GM13977 (cell line): ENCODE measurements at regions not wholly inside any gene's neighbourhood (a gene's known extent, or its start where the extent isn't known, plus 50 kb on each side); places are given as distances from the start of the nearest gene placed in this dataset.

Source experiments
- DNase-seq: peaks from one replicate; pipeline ENCODE4 v3.0.0; 2012; ENCODE audit warnings: low spot score
- CTCF ChIP-seq: IDR thresholded peaks from 2 replicates; pipeline ENCODE4 v1.5.1; 2012; ENCODE audit warnings: mild to moderate bottlenecking, control low read depth; ENCODE audit not compliant: insufficient read depth; ENCODE audit errors: extremely low read depth, missing control alignments
- in situ Hi-C: fragments of 300-500 bp; cut with MboI; formaldehyde crosslinking; loops from one replicate; pipeline ENCODE4 v1.12.0; 2022; ENCODE audit warnings: low sequenced_read_pairs, low pct_unique_long_range_greater_than_20kb, mixed read lengths, inconsistent platforms; ENCODE audit not compliant: unreplicated experiment

GRCh38 chr5:17690473-17690872 lies 56.2 kb downstream of the TAF11L14 start:
- DNase-seq: no peak
- in situ Hi-C loops: no loop called here
- TF ChIP-seq CTCF: no peak

GRCh38 chr5:17691762-17692161 lies 57.5 kb downstream of the TAF11L14 start:
- in situ Hi-C loops: no loop called here
- TF ChIP-seq CTCF: no peak
- no peak for DNase-seq

GRCh38 chr5:17694371-17694770 lies 60.1 kb downstream of the TAF11L14 start:
- no peak for DNase-seq
- no peak for TF ChIP-seq CTCF
- in situ Hi-C loops: no loop called here

DNA sequence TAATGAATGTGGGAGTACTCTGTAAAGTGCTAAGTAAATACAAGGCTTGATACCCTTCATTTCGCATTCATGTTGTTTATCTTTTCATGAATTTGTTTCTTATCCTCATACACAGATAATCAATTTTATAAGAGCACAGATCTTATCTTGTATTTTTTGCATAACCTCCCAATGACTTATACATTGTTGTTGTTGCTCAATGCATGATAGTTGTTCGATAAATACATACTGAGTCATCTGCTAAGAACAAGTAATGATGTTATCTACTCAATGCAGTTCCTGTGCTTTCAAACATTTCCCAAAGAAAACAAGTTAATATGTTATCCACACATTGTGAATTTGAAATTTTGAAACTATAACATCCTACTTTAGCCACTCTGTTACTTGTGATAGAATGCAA lies 60.7 kb downstream of the TAF11L14 start:
- no peak for DNase-seq
- TF ChIP-seq CTCF: no peak
- in situ Hi-C loops: no loop called here

GRCh38 chr5:17696627-17697026 lies 62.4 kb downstream of the TAF11L14 start:
- DNase-seq: no peak
- no peak for TF ChIP-seq CTCF
- in situ Hi-C loops: no loop called here

DNA sequence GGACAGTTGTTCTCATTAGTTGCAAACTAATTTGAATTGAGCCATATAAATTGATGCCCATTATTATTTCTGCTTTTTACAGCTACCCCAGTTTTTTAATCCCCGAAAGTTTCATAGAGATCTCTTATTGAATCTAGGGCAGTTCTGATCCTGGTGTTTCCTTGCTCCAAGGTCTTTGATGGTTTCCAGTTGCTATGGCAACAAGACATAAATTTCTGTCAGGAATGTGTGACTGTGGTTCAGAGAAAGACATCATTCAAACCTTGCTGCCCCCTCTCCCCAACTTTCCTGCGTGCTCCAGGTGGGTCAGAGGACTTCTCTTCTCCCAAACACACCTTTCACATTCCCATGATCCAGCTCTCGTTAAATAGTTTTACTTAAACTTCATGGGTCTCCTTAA lies 63.4 kb downstream of the TAF11L14 start:
- in situ Hi-C loops: no loop called here
- TF ChIP-seq CTCF: no peak
- no peak for DNase-seq

- DNase-seq: no peak
- TF ChIP-seq CTCF: no peak
- in situ Hi-C loops: no loop called here
Observed at GRCh38 chr5:17709011-17709710, 74.9 kb downstream of the TAF11L14 start.
